Activated CD4-positive, alpha-beta memory T cell treated with anti-CD3 and anti-CD28 coated beads for 36 hours (primary cell): ENCODE measurements at regions not wholly inside any gene's neighbourhood (a gene's known extent, or its start where the extent isn't known, plus 50 kb on each side); places are given as distances from the start of the nearest gene placed in this dataset.

Experiments used
- CTCF ChIA-PET: fragments of 350-600 bp; sonication (Branson Sonifier 250); formaldehyde crosslinking; loops from one replicate; lab custom pipeline; 2021; ENCODE audit warnings: antibody characterized with exemption, inconsistent platforms; lab: Charles Lee
- POLR2A ChIA-PET: fragments of 350-600 bp; sonication (Branson Sonifier 250); formaldehyde crosslinking; loops from one replicate; lab custom pipeline; 2021; ENCODE audit warnings: antibody characterized with exemption; lab: Charles Lee
- DNase-seq: peaks from one replicate; pipeline ENCODE4 v3.0.0-alpha.2; 2020
- H3K27ac Mint-ChIP-seq: one replicate; pipeline ENCODE4 v1.8.0; 2021; ENCODE audit warnings: mixed read lengths
- H3K27me3 Mint-ChIP-seq: one replicate; pipeline ENCODE4 v1.8.0; 2021; ENCODE audit warnings: mixed read lengths
- H3K36me3 Mint-ChIP-seq: one replicate; pipeline ENCODE4 v1.8.0; 2021; ENCODE audit warnings: mixed read lengths
- H3K4me1 Mint-ChIP-seq: one replicate; pipeline ENCODE4 v1.8.0; 2021; ENCODE audit warnings: low read depth, mixed read lengths
- H3K4me3 Mint-ChIP-seq: one replicate; pipeline ENCODE4 v1.8.0; 2021; ENCODE audit warnings: mild to moderate bottlenecking, mixed read lengths
- H3K9me3 Mint-ChIP-seq: one replicate; pipeline ENCODE4 v1.8.0; 2021; ENCODE audit warnings: mixed read lengths
- intact Hi-C: fragments of 100-400 bp; cut with micrococcal nuclease; formaldehyde crosslinking; loops from one replicate; pipeline ENCODE4 v1.15.1; 2023

- intact Hi-C loops, result no loop called here
- Mint-ChIP-seq H3K9me3 (no peaks in the 10 kb centered on the region), H3K36me3 (no peaks in the 10 kb centered on the region), H3K4me1 (no peaks in the 10 kb centered on the region), H3K27me3 (peaks cover 2% of the 10 kb centered on the region), H3K4me3 (no peak overlapping the region), H3K27ac (no peak overlapping the region)
- ChIA-PET POLR2A (no interaction called here), CTCF (no interaction called here)
- no peak for DNase-seq
Measured at GRCh38 chr5:57671371-57671770, 188.8 kb upstream of the ACTBL2 start.

- no peaks in the 10 kb centered on the region for H3K36me3 Mint-ChIP-seq
- no peak overlapping the region for H3K4me3 Mint-ChIP-seq
- no peak for DNase-seq
- peaks cover 14% of the 10 kb centered on the region for H3K27me3 Mint-ChIP-seq
- CTCF ChIA-PET, result no interaction called here
- H3K4me1 Mint-ChIP-seq, result no peaks in the 10 kb centered on the region
- H3K9me3 Mint-ChIP-seq, result no peaks in the 10 kb centered on the region
- intact Hi-C loops, result no loop called here
- H3K27ac Mint-ChIP-seq, result no peak overlapping the region
- POLR2A ChIA-PET, result no interaction called here
Measured at GRCh38 chr5:57666582-57666981, 184.0 kb upstream of the ACTBL2 start.

GRCh38 chr5:57665146-57665936 is 182.7 kb upstream of the ACTBL2 start:
- Mint-ChIP-seq H3K9me3 (no peaks in the 10 kb centered on the region), H3K27me3 (peaks cover 14% of the 10 kb centered on the region), H3K36me3 (no peaks in the 10 kb centered on the region), H3K4me1 (no peaks in the 10 kb centered on the region), H3K4me3 (no peak overlapping the region), H3K27ac (no peak overlapping the region)
- intact Hi-C loops, result no loop called here
- CTCF ChIA-PET, result no interaction called here
- POLR2A ChIA-PET, result no interaction called here
- no peak for DNase-seq

- intact Hi-C loops, result no loop called here
- Mint-ChIP-seq H3K4me3 (no peak overlapping the region), H3K36me3 (no peaks in the 10 kb centered on the region), H3K27me3 (peaks cover 14% of the 10 kb centered on the region), H3K4me1 (no peaks in the 10 kb centered on the region), H3K9me3 (no peaks in the 10 kb centered on the region), H3K27ac (no peak overlapping the region)
- DNase-seq, result no peak
- ChIA-PET POLR2A (no interaction called here), CTCF (no interaction called here)
Measured at GRCh38 chr5:57664700-57665099, 182.1 kb upstream of the ACTBL2 start.

- POLR2A ChIA-PET, result no interaction called here
- Mint-ChIP-seq H3K4me1 (no peaks in the 10 kb centered on the region), H3K9me3 (no peaks in the 10 kb centered on the region), H3K36me3 (no peaks in the 10 kb centered on the region), H3K27me3 (peaks cover 14% of the 10 kb centered on the region), H3K4me3 (no peak overlapping the region), H3K27ac (no peak overlapping the region)
- CTCF ChIA-PET, result no interaction called here
- intact Hi-C loops, result no loop called here
- no peak for DNase-seq
Measured at GRCh38 chr5:57663466-57663865, 180.9 kb upstream of the ACTBL2 start.

GRCh38 chr5:57662991-57663390 is 180.4 kb upstream of the ACTBL2 start:
- Mint-ChIP-seq H3K4me3 (no peak overlapping the region), H3K4me1 (no peaks in the 10 kb centered on the region), H3K27me3 (peaks cover 14% of the 10 kb centered on the region), H3K27ac (no peak overlapping the region), H3K36me3 (no peaks in the 10 kb centered on the region), H3K9me3 (no peaks in the 10 kb centered on the region)
- DNase-seq, result no peak
- intact Hi-C loops, result no loop called here
- ChIA-PET POLR2A (no interaction called here), CTCF (no interaction called here)

- POLR2A ChIA-PET, result no interaction called here
- intact Hi-C loops, result no loop called here
Measured at GRCh38 chr5:57659886-57660285, 177.3 kb upstream of the ACTBL2 start.

GRCh38 chr5:57658018-57658417 is 175.4 kb upstream of the ACTBL2 start:
- POLR2A ChIA-PET, result no interaction called here
- H3K4me3 Mint-ChIP-seq, result no peak overlapping the region
- CTCF ChIA-PET, result interaction anchor here (1.1 to 1.3 kb wide), 2 partner anchors 8 to 158 kb away, joined by 3 to 6 read pairs; no protein-coding TSS in a partner anchor
- no peaks in the 10 kb centered on the region for H3K4me1 Mint-ChIP-seq
- no peak for DNase-seq
- intact Hi-C loops, result no loop called here
- no peak overlapping the region for H3K27ac Mint-ChIP-seq
- H3K9me3 Mint-ChIP-seq, result no peaks in the 10 kb centered on the region
- H3K36me3 Mint-ChIP-seq, result no peaks in the 10 kb centered on the region
- H3K27me3 Mint-ChIP-seq, result peaks cover 1% of the 10 kb centered on the region

More at GRCh38 chr5:57659886-57660285, 177.3 kb upstream of the ACTBL2 start:
- no peak overlapping the region for H3K27ac Mint-ChIP-seq
- H3K4me3 Mint-ChIP-seq, result no peak overlapping the region
- no peaks in the 10 kb centered on the region for H3K36me3 Mint-ChIP-seq
- no peaks in the 10 kb centered on the region for H3K9me3 Mint-ChIP-seq
- CTCF ChIA-PET, result no interaction called here
- peaks cover 8% of the 10 kb centered on the region for H3K27me3 Mint-ChIP-seq
- DNase-seq, result no peak
- H3K4me1 Mint-ChIP-seq, result no peaks in the 10 kb centered on the region

- Mint-ChIP-seq H3K36me3 (no peaks in the 10 kb centered on the region), H3K9me3 (no peaks in the 10 kb centered on the region), H3K27ac (no peak overlapping the region), H3K27me3 (peaks cover under 1% of the 10 kb centered on the region), H3K4me1 (no peaks in the 10 kb centered on the region), H3K4me3 (no peak overlapping the region)
- DNase-seq, result no peak
- ChIA-PET CTCF (no interaction called here), POLR2A (no interaction called here)
- intact Hi-C loops, result no loop called here
Measured at GRCh38 chr5:57655228-57655627, 172.6 kb upstream of the ACTBL2 start.

- Mint-ChIP-seq H3K4me3 (no peak overlapping the region), H3K36me3 (no peaks in the 10 kb centered on the region), H3K27me3 (peaks cover 5% of the 10 kb centered on the region), H3K9me3 (peaks cover 3% of the 10 kb centered on the region), H3K27ac (no peak overlapping the region), H3K4me1 (no peaks in the 10 kb centered on the region)
- DNase-seq, result no peak
- CTCF ChIA-PET, result no interaction called here
- POLR2A ChIA-PET, result no interaction called here
- intact Hi-C loops, result no loop called here
Measured at GRCh38 chr5:57653636-57654290, 171.2 kb upstream of the ACTBL2 start.

GRCh38 chr5:57651127-57651526 is 168.5 kb upstream of the ACTBL2 start:
- POLR2A ChIA-PET, result no interaction called here
- H3K27me3 Mint-ChIP-seq, result peaks cover 14% of the 10 kb centered on the region
- peaks cover 4% of the 10 kb centered on the region for H3K9me3 Mint-ChIP-seq
- no peak for DNase-seq
- no peak overlapping the region for H3K4me3 Mint-ChIP-seq
- intact Hi-C loops, result loop anchor here (2.0 kb wide), 1 partner anchor 810 kb away; the partner anchor contains the start of gene PLK2
- H3K27ac Mint-ChIP-seq, result no peak overlapping the region
- H3K36me3 Mint-ChIP-seq, result no peaks in the 10 kb centered on the region
- no peaks in the 10 kb centered on the region for H3K4me1 Mint-ChIP-seq
- CTCF ChIA-PET, result interaction anchor here (0.9 to 2.6 kb wide), 14 partner anchors 7 to 812 kb away, joined by 3 to 24 read pairs (median 4); partner anchors contain the start of gene PLK2

GRCh38 chr5:57650360-57651069 is 167.9 kb upstream of the ACTBL2 start:
- no peak overlapping the region for H3K4me3 Mint-ChIP-seq
- intact Hi-C loops, result loop anchor here (2.0 kb wide), 1 partner anchor 810 kb away; the partner anchor contains the start of gene PLK2
- POLR2A ChIA-PET, result no interaction called here
- DNase-seq, result peak; percentile 19
- no peak overlapping the region for H3K27ac Mint-ChIP-seq
- no peaks in the 10 kb centered on the region for H3K36me3 Mint-ChIP-seq
- no peaks in the 10 kb centered on the region for H3K4me1 Mint-ChIP-seq
- CTCF ChIA-PET, result interaction anchor here (0.6 to 2.6 kb wide), 32 partner anchors 8 to 954 kb away, joined by 3 to 24 read pairs (median 4); partner anchors contain the start of gene PLK2
- H3K27me3 Mint-ChIP-seq, result peaks cover 15% of the 10 kb centered on the region
- peaks cover 4% of the 10 kb centered on the region for H3K9me3 Mint-ChIP-seq
